ENCODE measurements at regions not wholly inside any gene's neighbourhood (a gene's known extent, or its start where the extent isn't known, plus 50 kb on each side); places are given as distances from the start of the nearest gene placed in this dataset.

DNA sequence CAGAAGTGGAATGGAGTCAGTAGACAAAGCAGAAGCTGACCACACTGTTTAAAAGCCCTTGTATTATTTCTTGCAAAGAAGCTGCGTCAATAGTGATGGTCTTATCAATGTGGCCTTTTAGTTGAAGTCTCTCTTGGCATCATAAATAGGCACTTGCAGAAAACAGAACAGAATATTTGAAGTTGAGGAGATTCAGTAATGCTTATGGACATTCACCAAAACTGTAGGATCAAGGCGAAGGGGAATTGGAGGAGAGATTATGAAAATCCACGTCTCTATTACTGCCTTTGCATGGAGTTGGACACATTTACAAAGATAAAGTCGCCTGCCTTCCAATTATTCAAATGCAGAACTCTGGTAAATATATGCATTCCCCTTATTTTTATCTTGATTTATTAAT is 1482.8 kb downstream of the EFNB2 start:
- DNase-seq (ENCODE audit: low spot score) = no peak
- H3K36me3 ChIP-seq (ENCODE audit: insufficient read depth) = no peaks in the 10 kb centered on the region

DNA sequence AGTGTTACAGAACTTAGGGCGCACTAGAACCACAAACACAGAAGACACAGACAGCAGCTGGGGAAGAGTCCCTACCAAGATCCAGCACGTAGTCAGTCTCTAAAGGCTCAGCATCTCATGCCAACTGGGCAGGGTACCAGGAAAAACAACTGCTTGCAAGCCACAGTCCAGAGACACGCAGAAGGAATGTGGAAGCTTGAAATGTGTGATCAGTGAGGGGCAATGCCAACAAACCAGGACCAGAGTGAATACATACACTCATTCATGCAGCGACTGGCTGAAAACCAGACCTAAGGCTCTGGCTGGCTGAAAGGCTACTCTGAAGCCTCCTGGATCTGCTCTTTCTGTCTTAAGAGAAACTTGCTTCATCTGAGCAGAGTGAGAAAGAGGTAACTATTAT is 1484.8 kb downstream of the EFNB2 start:
- H3K36me3 ChIP-seq (ENCODE audit: insufficient read depth) = no peaks in the 10 kb centered on the region
- H2AFZ ChIP-seq = peak overlapping the region; percentile 35
- no peak overlapping the region for H3K4me2 ChIP-seq
- ATAC-seq (no peak), DNase-seq (ENCODE audit: low spot score) (no peak)
- H3F3A ChIP-seq (replicated peaks; ENCODE audit: low read depth) = no peaks in the 10 kb centered on the region
- Mint-ChIP-seq H3K9me3 (no peaks in the 10 kb centered on the region), H3K4me1 (no peaks in the 10 kb centered on the region), H3K4me3 (no peak overlapping the region), H3K27me3 (ENCODE audit: insufficient read depth, low read depth, poor library complexity) (no peaks in the 10 kb centered on the region), H3K27ac (no peak overlapping the region), H3K36me3 (ENCODE audit: low read depth) (no peaks in the 10 kb centered on the region)
- H3K4me1 ChIP-seq (ENCODE audit: insufficient read depth) = no peaks in the 10 kb centered on the region
- H4K20me1 ChIP-seq (replicated peaks; ENCODE audit: insufficient read depth) = no peaks in the 10 kb centered on the region
- H3K4me3 ChIP-seq = no peak overlapping the region
- H3K27ac ChIP-seq (ENCODE audit: low read depth) = no peak overlapping the region
- no peaks in the 10 kb centered on the region for H3K27me3 ChIP-seq (ENCODE audit: insufficient read depth)
- H3K9me2 ChIP-seq (ENCODE audit: insufficient read depth) = no peaks in the 10 kb centered on the region
- no peaks in the 10 kb centered on the region for H3K79me2 ChIP-seq (replicated peaks; ENCODE audit: insufficient read depth)
- TF ChIP-seq EZH2 (IDR thresholded peaks at IDR 0.05; ENCODE audit: low read depth, unreplicated experiment) (no peak), CTCF (conservative IDR thresholded peaks at IDR 0.05; ENCODE audit: low read depth in 2 of 2) (no peak), ZNF331 (CRISPR knock-in tag; IDR thresholded peaks at IDR 0.05; ENCODE audit: low read depth) (no peak), POLR2AphosphoS5 (IDR thresholded peaks at IDR 0.05; ENCODE audit: low read depth) (no peak), REST (IDR thresholded peaks at IDR 0.05; ENCODE audit: unreplicated experiment) (no peak), JUNB (IDR thresholded peaks at IDR 0.05; ENCODE audit: unreplicated experiment) (no peak)

More for the DNA sequence above, 1482.8 kb downstream of the EFNB2 start:
- Mint-ChIP-seq H3K27ac (no peak overlapping the region), H3K4me3 (no peak overlapping the region), H3K9me3 (no peaks in the 10 kb centered on the region), H3K4me1 (no peaks in the 10 kb centered on the region), H3K36me3 (ENCODE audit: low read depth) (no peaks in the 10 kb centered on the region), H3K27me3 (ENCODE audit: insufficient read depth, low read depth, poor library complexity) (no peaks in the 10 kb centered on the region)
- TF ChIP-seq REST (IDR thresholded peaks at IDR 0.05; ENCODE audit: unreplicated experiment) (no peak), NANOG (IDR thresholded peaks at IDR 0.05; ENCODE audit: borderline replicate concordance) (no peak), EZH2phosphoT487 (IDR thresholded peaks at IDR 0.05; ENCODE audit: unreplicated experiment) (no peak), STAT1 (IDR thresholded peaks at IDR 0.05; ENCODE audit: unreplicated experiment) (no peak)
- TF ChIP-seq, protein P1, sequence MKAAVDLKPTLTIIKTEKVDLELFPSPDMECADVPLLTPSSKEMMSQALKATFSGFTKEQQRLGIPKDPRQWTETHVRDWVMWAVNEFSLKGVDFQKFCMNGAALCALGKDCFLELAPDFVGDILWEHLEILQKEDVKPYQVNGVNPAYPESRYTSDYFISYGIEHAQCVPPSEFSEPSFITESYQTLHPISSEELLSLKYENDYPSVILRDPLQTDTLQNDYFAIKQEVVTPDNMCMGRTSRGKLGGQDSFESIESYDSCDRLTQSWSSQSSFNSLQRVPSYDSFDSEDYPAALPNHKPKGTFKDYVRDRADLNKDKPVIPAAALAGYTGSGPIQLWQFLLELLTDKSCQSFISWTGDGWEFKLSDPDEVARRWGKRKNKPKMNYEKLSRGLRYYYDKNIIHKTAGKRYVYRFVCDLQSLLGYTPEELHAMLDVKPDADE (IDR thresholded peaks at IDR 0.05) = no peak
- H4K20me1 ChIP-seq (replicated peaks; ENCODE audit: insufficient read depth) = no peaks in the 10 kb centered on the region
- H3F3A ChIP-seq (replicated peaks; ENCODE audit: low read depth) = no peaks in the 10 kb centered on the region
- no peak for ATAC-seq
- no peak overlapping the region for H3K4me2 ChIP-seq
- H3K9me2 ChIP-seq (ENCODE audit: insufficient read depth) = no peaks in the 10 kb centered on the region
- H2AFZ ChIP-seq = no peak overlapping the region
- H3K4me1 ChIP-seq (ENCODE audit: insufficient read depth) = no peaks in the 10 kb centered on the region
- no peaks in the 10 kb centered on the region for H3K79me2 ChIP-seq (replicated peaks; ENCODE audit: insufficient read depth)
- H3K27me3 ChIP-seq (ENCODE audit: insufficient read depth) = no peaks in the 10 kb centered on the region
- H3K27ac ChIP-seq (ENCODE audit: low read depth) = no peak overlapping the region
- H3K4me3 ChIP-seq = no peak overlapping the region

Measured in GM23338 (cell line).